Activated CD4-positive, alpha-beta memory T cell treated with anti-CD3 and anti-CD28 coated beads, Interleukin-2, amount 10 ng/mL, durations not matched to agents 7 days and 5 days (primary cell): ENCODE measurements at regions not wholly inside any gene's neighbourhood (a gene's known extent, or its start where the extent isn't known, plus 50 kb on each side); places are given as distances from the start of the nearest gene placed in this dataset.

Source experiments
- CTCF ChIA-PET: fragments of 350-600 bp; sonication (Branson Sonifier 250); formaldehyde crosslinking; loops from one replicate; lab custom pipeline; 2021; ENCODE audit warnings: antibody characterized with exemption, inconsistent platforms; lab: Charles Lee
- POLR2A ChIA-PET: fragments of 350-600 bp; sonication (Branson Sonifier 250); formaldehyde crosslinking; loops from one replicate; lab custom pipeline; 2021; ENCODE audit warnings: antibody characterized with exemption; lab: Charles Lee
- DNase-seq: peaks from one replicate; pipeline ENCODE4 v3.0.0-alpha.2; 2020
- H3K27ac Mint-ChIP-seq: one replicate; pipeline ENCODE4 v1.8.0; 2021; ENCODE audit warnings: mild to moderate bottlenecking, mixed read lengths
- H3K27me3 Mint-ChIP-seq: one replicate; pipeline ENCODE4 v1.8.0; 2021; ENCODE audit warnings: mixed read lengths
- H3K36me3 Mint-ChIP-seq: one replicate; pipeline ENCODE4 v1.8.0; 2021; ENCODE audit warnings: low read depth, mixed read lengths
- H3K4me1 Mint-ChIP-seq: one replicate; pipeline ENCODE4 v1.8.0; 2021; ENCODE audit warnings: mixed read lengths
- H3K4me3 Mint-ChIP-seq: one replicate; pipeline ENCODE4 v1.8.0; 2021; ENCODE audit warnings: mild to moderate bottlenecking, mixed read lengths
- H3K9me3 Mint-ChIP-seq: one replicate; pipeline ENCODE4 v1.8.0; 2021; ENCODE audit warnings: mixed read lengths

GRCh38 chr5:39717176-39717897 lies 292.6 kb upstream of the DAB2 start:
- no peaks in the 10 kb centered on the region for H3K9me3 Mint-ChIP-seq
- DNase-seq, result no peak
- no peak overlapping the region for H3K27ac Mint-ChIP-seq
- peaks cover 1% of the 10 kb centered on the region for H3K27me3 Mint-ChIP-seq
- H3K4me3 Mint-ChIP-seq, result no peak overlapping the region
- CTCF ChIA-PET, result interaction anchor here (0.6 to 0.9 kb wide), 2 partner anchors 57 to 1016 kb away, joined by 3 to 4 read pairs; no protein-coding TSS in a partner anchor
- no peaks in the 10 kb centered on the region for H3K4me1 Mint-ChIP-seq
- no peaks in the 10 kb centered on the region for H3K36me3 Mint-ChIP-seq
- POLR2A ChIA-PET, result no interaction called here

- H3K27ac Mint-ChIP-seq, result no peak overlapping the region
- POLR2A ChIA-PET, result no interaction called here
- no peaks in the 10 kb centered on the region for H3K36me3 Mint-ChIP-seq
- DNase-seq, result peak; percentile 35
- CTCF ChIA-PET, result interaction anchor here (0.9 kb wide), 1 partner anchor 1017 kb away, joined by 4 read pairs; no protein-coding TSS in a partner anchor
- no peaks in the 10 kb centered on the region for H3K4me1 Mint-ChIP-seq
- H3K27me3 Mint-ChIP-seq, result peaks cover 3% of the 10 kb centered on the region
- H3K9me3 Mint-ChIP-seq, result no peaks in the 10 kb centered on the region
- H3K4me3 Mint-ChIP-seq, result no peak overlapping the region
Observed at GRCh38 chr5:39716532-39717028, 291.8 kb upstream of the DAB2 start.

- Mint-ChIP-seq H3K27me3 (peaks cover 5% of the 10 kb centered on the region), H3K9me3 (no peaks in the 10 kb centered on the region), H3K4me3 (no peak overlapping the region), H3K36me3 (no peaks in the 10 kb centered on the region), H3K4me1 (no peaks in the 10 kb centered on the region), H3K27ac (no peak overlapping the region)
- ChIA-PET POLR2A (interaction anchor here (1.5 kb wide), 1 partner anchor 970 kb away, joined by 3 read pairs; no protein-coding TSS in a partner anchor), CTCF (interaction anchor here (0.8 to 2.4 kb wide), 6 partner anchors 14 to 1022 kb away, joined by 3 to 10 read pairs (median 5); no protein-coding TSS in a partner anchor)
- DNase-seq, result peak; percentile 23
Observed at GRCh38 chr5:39714036-39714698, 289.4 kb upstream of the DAB2 start.

GRCh38 chr5:39713250-39713916 lies 288.6 kb upstream of the DAB2 start:
- H3K4me3 Mint-ChIP-seq, result no peak overlapping the region
- ChIA-PET CTCF (interaction anchor here (1.4 to 2.4 kb wide), 5 partner anchors 13 to 1022 kb away, joined by 3 to 10 read pairs (median 7); no protein-coding TSS in a partner anchor), POLR2A (no interaction called here)
- no peaks in the 10 kb centered on the region for H3K4me1 Mint-ChIP-seq
- H3K27me3 Mint-ChIP-seq, result peaks cover 5% of the 10 kb centered on the region
- H3K9me3 Mint-ChIP-seq, result no peaks in the 10 kb centered on the region
- H3K27ac Mint-ChIP-seq, result no peak overlapping the region
- no peaks in the 10 kb centered on the region for H3K36me3 Mint-ChIP-seq
- no peak for DNase-seq

GRCh38 chr5:39712316-39713249 lies 287.8 kb upstream of the DAB2 start:
- Mint-ChIP-seq H3K9me3 (no peaks in the 10 kb centered on the region), H3K4me1 (no peaks in the 10 kb centered on the region), H3K27me3 (peaks cover 5% of the 10 kb centered on the region), H3K4me3 (no peak overlapping the region), H3K27ac (no peak overlapping the region), H3K36me3 (no peaks in the 10 kb centered on the region)
- no peak for DNase-seq
- POLR2A ChIA-PET, result no interaction called here
- CTCF ChIA-PET, result interaction anchor here (1.5 to 2.4 kb wide), 2 partner anchors 12 to 1022 kb away, joined by 7 to 10 read pairs; no protein-coding TSS in a partner anchor

GRCh38 chr5:39711821-39712220 lies 287.0 kb upstream of the DAB2 start:
- ChIA-PET POLR2A (no interaction called here), CTCF (interaction anchor here (1.5 kb wide), 1 partner anchor 1023 kb away, joined by 7 read pairs; no protein-coding TSS in a partner anchor)
- H3K36me3 Mint-ChIP-seq, result no peaks in the 10 kb centered on the region
- peaks cover 5% of the 10 kb centered on the region for H3K27me3 Mint-ChIP-seq
- no peaks in the 10 kb centered on the region for H3K9me3 Mint-ChIP-seq
- H3K4me1 Mint-ChIP-seq, result no peaks in the 10 kb centered on the region
- no peak for DNase-seq
- H3K27ac Mint-ChIP-seq, result no peak overlapping the region
- H3K4me3 Mint-ChIP-seq, result no peak overlapping the region

- H3K4me3 Mint-ChIP-seq, result no peak overlapping the region
- no peak for DNase-seq
- no peaks in the 10 kb centered on the region for H3K36me3 Mint-ChIP-seq
- H3K4me1 Mint-ChIP-seq, result no peaks in the 10 kb centered on the region
- H3K9me3 Mint-ChIP-seq, result no peaks in the 10 kb centered on the region
- no peak overlapping the region for H3K27ac Mint-ChIP-seq
- CTCF ChIA-PET, result no interaction called here
- POLR2A ChIA-PET, result no interaction called here
- peaks cover 8% of the 10 kb centered on the region for H3K27me3 Mint-ChIP-seq
Observed at GRCh38 chr5:39709032-39709431, 284.3 kb upstream of the DAB2 start.

- Mint-ChIP-seq H3K27me3 (peaks cover 8% of the 10 kb centered on the region), H3K4me1 (no peaks in the 10 kb centered on the region), H3K27ac (no peak overlapping the region), H3K36me3 (no peaks in the 10 kb centered on the region), H3K4me3 (no peak overlapping the region), H3K9me3 (no peaks in the 10 kb centered on the region)
- ChIA-PET POLR2A (no interaction called here), CTCF (no interaction called here)
- no peak for DNase-seq
Observed at GRCh38 chr5:39702928-39703327, 278.1 kb upstream of the DAB2 start.

GRCh38 chr5:39700523-39700922 lies 275.7 kb upstream of the DAB2 start:
- Mint-ChIP-seq H3K36me3 (no peaks in the 10 kb centered on the region), H3K27me3 (peaks cover 9% of the 10 kb centered on the region), H3K4me1 (no peaks in the 10 kb centered on the region), H3K9me3 (no peaks in the 10 kb centered on the region), H3K27ac (no peak overlapping the region), H3K4me3 (no peak overlapping the region)
- POLR2A ChIA-PET, result interaction anchor here (0.7 kb wide), 1 partner anchor 1265 kb away, joined by 3 read pairs; no protein-coding TSS in a partner anchor
- CTCF ChIA-PET, result interaction anchor here (2.2 kb wide), 1 partner anchor 14 kb away, joined by 10 read pairs; no protein-coding TSS in a partner anchor
- DNase-seq, result no peak

- Mint-ChIP-seq H3K36me3 (no peaks in the 10 kb centered on the region), H3K4me3 (no peak overlapping the region), H3K4me1 (no peaks in the 10 kb centered on the region), H3K27me3 (peaks cover 8% of the 10 kb centered on the region), H3K27ac (no peak overlapping the region), H3K9me3 (no peaks in the 10 kb centered on the region)
- ChIA-PET CTCF (interaction anchor here (2.2 kb wide), 1 partner anchor 15 kb away, joined by 10 read pairs; no protein-coding TSS in a partner anchor), POLR2A (no interaction called here)
- DNase-seq, result no peak
Observed at GRCh38 chr5:39698838-39699560, 274.2 kb upstream of the DAB2 start.

- Mint-ChIP-seq H3K36me3 (no peaks in the 10 kb centered on the region), H3K4me3 (no peak overlapping the region), H3K9me3 (no peaks in the 10 kb centered on the region), H3K27ac (no peak overlapping the region), H3K4me1 (no peaks in the 10 kb centered on the region), H3K27me3 (peaks cover 6% of the 10 kb centered on the region)
- no peak for DNase-seq
- POLR2A ChIA-PET, result no interaction called here
- CTCF ChIA-PET, result no interaction called here
Observed at GRCh38 chr5:39697881-39698280, 273.1 kb upstream of the DAB2 start.
